RWPE2 (cell line): ENCODE measurements at regions not wholly inside any gene's neighbourhood (a gene's known extent, or its start where the extent isn't known, plus 50 kb on each side); places are given as distances from the start of the nearest gene placed in this dataset.

Experiments
- ATAC-seq: fragments of 200-7000 bp; cut with Tn5 transposase; 3 replicates; pipeline ENCODE4 v1.9.1; 2021; ENCODE audit warnings: low read depth
- DNase-seq: peaks from one replicate; pipeline ENCODE4 v3.0.0-alpha.2; 2020; ENCODE audit warnings: low spot score
- H3K27ac ChIP-seq: fragments of 450-650 bp; 2 replicates; pipeline ENCODE4 v1.5.1; 2017; ENCODE audit warnings: mild to moderate bottlenecking; ENCODE audit not compliant: poor library complexity, severe bottlenecking
- H3K27me3 ChIP-seq: fragments of 250-450 bp; sonication (Bioruptor Pico); 2 replicates; pipeline ENCODE4 v1.5.1; 2021; ENCODE audit warnings: mild to moderate bottlenecking, moderate library complexity; ENCODE audit not compliant: insufficient read depth, poor library complexity, severe bottlenecking
- H3K36me3 ChIP-seq: fragments of 250-450 bp; sonication (Bioruptor Pico); 2 replicates; pipeline ENCODE4 v1.5.1; 2020; ENCODE audit warnings: low read depth, mild to moderate bottlenecking, moderate library complexity
- H3K4me1 ChIP-seq: fragments of 250-450 bp; sonication (Bioruptor Pico); 2 replicates; pipeline ENCODE4 v1.5.1; 2021; ENCODE audit warnings: mild to moderate bottlenecking, moderate library complexity; ENCODE audit not compliant: insufficient read depth, poor library complexity, severe bottlenecking
- H3K4me3 ChIP-seq: fragments of 250-450 bp; sonication (Bioruptor Pico); 2 replicates; pipeline ENCODE4 v1.5.1; 2021; ENCODE audit warnings: mild to moderate bottlenecking, moderate library complexity; ENCODE audit not compliant: severe bottlenecking
- H3K9me3 ChIP-seq: fragments of 250-450 bp; sonication (Bioruptor Pico); 2 replicates; pipeline ENCODE4 v1.5.1; 2021; ENCODE audit warnings: mild to moderate bottlenecking, moderate library complexity; ENCODE audit not compliant: severe bottlenecking
- TF ChIP-seq, protein P1 (sequence below): fragments of 450-650 bp; IDR thresholded peaks from one replicate; pipeline ENCODE4 v1.5.1; 2017; ENCODE audit warnings: mild to moderate bottlenecking, moderate library complexity; ENCODE audit not compliant: poor library complexity, severe bottlenecking

DNA sequence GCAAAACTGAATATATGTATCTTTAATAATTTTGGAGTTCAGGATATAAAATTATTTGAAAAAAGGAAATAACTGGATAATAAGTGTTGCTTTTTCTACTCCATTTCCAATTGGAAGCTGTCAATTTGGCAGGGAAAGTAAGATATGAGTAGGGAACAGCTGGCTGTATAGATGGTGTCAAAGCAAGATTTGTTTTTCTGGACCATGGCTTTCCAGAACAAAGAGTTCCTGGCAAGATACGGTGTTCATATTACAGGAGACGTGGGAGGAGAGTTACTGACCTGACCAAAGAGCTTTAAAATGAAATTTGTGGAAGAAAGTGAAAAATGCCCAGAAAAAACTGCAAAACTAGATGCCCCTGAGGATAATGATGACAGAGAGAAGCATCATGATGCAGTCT is 442.7 kb upstream of the KIRREL3 start:
- H3K27ac ChIP-seq: no peak overlapping the region
- H3K4me3 ChIP-seq: no peak overlapping the region
- ATAC-seq (no peak), DNase-seq (no peak)
- peaks cover 24% of the 10 kb centered on the region for H3K27me3 ChIP-seq
- no peaks in the 10 kb centered on the region for H3K4me1 ChIP-seq
- no peaks in the 10 kb centered on the region for H3K9me3 ChIP-seq
- no peaks in the 10 kb centered on the region for H3K36me3 ChIP-seq
- TF ChIP-seq, protein P1, sequence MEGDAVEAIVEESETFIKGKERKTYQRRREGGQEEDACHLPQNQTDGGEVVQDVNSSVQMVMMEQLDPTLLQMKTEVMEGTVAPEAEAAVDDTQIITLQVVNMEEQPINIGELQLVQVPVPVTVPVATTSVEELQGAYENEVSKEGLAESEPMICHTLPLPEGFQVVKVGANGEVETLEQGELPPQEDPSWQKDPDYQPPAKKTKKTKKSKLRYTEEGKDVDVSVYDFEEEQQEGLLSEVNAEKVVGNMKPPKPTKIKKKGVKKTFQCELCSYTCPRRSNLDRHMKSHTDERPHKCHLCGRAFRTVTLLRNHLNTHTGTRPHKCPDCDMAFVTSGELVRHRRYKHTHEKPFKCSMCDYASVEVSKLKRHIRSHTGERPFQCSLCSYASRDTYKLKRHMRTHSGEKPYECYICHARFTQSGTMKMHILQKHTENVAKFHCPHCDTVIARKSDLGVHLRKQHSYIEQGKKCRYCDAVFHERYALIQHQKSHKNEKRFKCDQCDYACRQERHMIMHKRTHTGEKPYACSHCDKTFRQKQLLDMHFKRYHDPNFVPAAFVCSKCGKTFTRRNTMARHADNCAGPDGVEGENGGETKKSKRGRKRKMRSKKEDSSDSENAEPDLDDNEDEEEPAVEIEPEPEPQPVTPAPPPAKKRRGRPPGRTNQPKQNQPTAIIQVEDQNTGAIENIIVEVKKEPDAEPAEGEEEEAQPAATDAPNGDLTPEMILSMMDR: no peak

DNA sequence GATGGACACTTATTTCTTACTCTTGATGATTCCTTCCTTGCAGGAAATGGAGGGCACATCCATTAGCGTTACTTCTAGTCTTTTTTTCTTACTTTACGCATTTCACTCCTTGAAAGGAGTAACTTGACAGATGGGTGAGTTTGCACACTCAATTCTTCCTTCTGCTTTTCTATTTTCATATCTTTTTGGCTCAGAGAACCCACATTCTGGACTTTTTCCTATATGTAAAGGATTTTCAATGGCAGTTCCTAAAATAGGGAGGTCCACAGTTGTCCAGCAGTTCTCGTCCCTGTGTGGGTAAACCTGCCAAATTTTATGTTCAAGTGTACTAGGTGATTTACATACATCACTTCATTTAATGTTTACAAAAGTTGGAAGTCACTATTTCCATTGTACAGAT is 440.0 kb upstream of the KIRREL3 start:
- peaks cover 27% of the 10 kb centered on the region for H3K27me3 ChIP-seq
- DNase-seq (no peak), ATAC-seq (no peak)
- no peak overlapping the region for H3K4me3 ChIP-seq
- no peak overlapping the region for H3K27ac ChIP-seq
- H3K4me1 ChIP-seq: no peaks in the 10 kb centered on the region
- TF ChIP-seq, protein P1: no peak
- H3K36me3 ChIP-seq: no peaks in the 10 kb centered on the region
- H3K9me3 ChIP-seq: no peaks in the 10 kb centered on the region

DNA sequence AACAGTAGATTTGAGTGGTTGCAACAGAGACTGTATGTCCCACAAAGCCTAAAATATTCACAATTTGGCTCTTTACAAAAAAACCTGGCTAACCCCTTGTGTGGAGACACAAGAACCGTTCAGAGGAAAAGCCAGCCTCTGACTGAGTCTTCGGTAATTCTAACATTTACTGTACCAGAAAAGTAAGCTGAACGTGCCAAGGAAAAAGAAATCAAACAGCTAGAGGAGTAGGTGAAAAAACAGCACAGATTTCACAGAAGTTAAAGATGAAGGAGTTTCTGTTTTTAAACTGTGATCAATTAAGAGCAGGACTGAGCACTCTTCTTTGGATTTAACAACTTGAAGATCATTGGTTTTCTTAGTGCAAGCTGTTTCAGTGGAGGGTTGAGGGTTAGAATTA is 424.7 kb upstream of the KIRREL3 start:
- no peaks in the 10 kb centered on the region for H3K4me1 ChIP-seq
- TF ChIP-seq, protein P1: no peak
- H3K9me3 ChIP-seq: no peaks in the 10 kb centered on the region
- no peak for DNase-seq
- no peak for ATAC-seq
- H3K27ac ChIP-seq: no peak overlapping the region
- peaks cover 5% of the 10 kb centered on the region for H3K27me3 ChIP-seq
- H3K4me3 ChIP-seq: no peak overlapping the region
- no peaks in the 10 kb centered on the region for H3K36me3 ChIP-seq

DNA sequence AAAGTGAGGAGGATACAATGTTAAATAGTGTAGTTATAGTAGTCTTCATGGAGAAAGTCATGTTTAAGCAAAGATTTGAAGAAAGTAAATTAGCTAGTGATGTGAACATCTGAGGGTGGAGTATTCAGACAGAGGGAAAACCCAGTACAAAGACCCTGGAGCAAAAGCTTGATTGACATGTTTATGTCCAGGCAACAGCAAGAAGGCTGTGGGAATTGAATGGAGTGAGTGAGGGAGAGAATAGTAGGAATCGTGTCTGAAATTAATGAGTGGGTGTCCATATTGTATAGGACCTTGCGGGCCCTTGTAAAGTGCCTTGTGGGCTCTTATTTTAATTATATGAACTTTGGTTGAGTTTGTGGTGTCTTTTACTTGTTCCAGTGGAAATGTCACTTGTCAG is 424.1 kb upstream of the KIRREL3 start:
- Histone ChIP-seq H3K4me1 (no peaks in the 10 kb centered on the region), H3K27ac (no peak overlapping the region), H3K9me3 (no peaks in the 10 kb centered on the region), H3K36me3 (no peaks in the 10 kb centered on the region), H3K4me3 (no peak overlapping the region), H3K27me3 (peaks cover 5% of the 10 kb centered on the region)
- DNase-seq (no peak), ATAC-seq (no peak)
- TF ChIP-seq, protein P1: no peak

DNA sequence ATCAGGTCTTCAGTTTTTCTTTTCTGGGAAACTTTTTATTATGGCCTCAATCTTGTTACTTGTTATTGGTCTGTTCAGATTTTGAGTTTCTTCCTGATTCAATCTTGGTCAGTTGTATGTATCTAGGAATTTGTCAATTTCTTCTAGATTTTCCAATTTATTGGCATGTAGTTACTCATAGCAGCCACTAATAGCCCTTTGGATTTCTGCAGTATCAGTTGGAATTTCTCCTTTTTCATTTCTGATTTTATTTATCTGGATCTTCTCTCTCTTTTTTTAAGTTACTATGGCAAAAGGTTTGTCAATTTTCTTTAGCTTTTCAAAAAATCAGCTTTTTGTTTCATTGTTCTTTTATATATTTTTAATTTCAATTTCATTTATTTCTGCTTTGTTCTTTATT is 419.6 kb upstream of the KIRREL3 start:
- Histone ChIP-seq H3K9me3 (no peaks in the 10 kb centered on the region), H3K4me1 (no peaks in the 10 kb centered on the region), H3K27me3 (peaks cover 9% of the 10 kb centered on the region), H3K36me3 (no peaks in the 10 kb centered on the region), H3K4me3 (no peak overlapping the region), H3K27ac (no peak overlapping the region)
- TF ChIP-seq, protein P1: no peak
- no peak for DNase-seq
- ATAC-seq: no peak
